HG02623 (cell line): ENCODE measurements at regions not wholly inside any gene's neighbourhood (a gene's known extent, or its start where the extent isn't known, plus 50 kb on each side); places are given as distances from the start of the nearest gene placed in this dataset.
"Not testable (repeated sequence)": the region's sequence is repeated elsewhere in the genome, so short reads cannot be mapped to it uniquely, and the experiment has no call there.

Experiments
- ATAC-seq: cut with Tn5 transposase; IDR thresholded peaks from one replicate; pipeline ENCODE4 v1.9.1; 2021; ENCODE audit warnings: moderate library complexity; ENCODE audit not compliant: unreplicated experiment

DNA sequence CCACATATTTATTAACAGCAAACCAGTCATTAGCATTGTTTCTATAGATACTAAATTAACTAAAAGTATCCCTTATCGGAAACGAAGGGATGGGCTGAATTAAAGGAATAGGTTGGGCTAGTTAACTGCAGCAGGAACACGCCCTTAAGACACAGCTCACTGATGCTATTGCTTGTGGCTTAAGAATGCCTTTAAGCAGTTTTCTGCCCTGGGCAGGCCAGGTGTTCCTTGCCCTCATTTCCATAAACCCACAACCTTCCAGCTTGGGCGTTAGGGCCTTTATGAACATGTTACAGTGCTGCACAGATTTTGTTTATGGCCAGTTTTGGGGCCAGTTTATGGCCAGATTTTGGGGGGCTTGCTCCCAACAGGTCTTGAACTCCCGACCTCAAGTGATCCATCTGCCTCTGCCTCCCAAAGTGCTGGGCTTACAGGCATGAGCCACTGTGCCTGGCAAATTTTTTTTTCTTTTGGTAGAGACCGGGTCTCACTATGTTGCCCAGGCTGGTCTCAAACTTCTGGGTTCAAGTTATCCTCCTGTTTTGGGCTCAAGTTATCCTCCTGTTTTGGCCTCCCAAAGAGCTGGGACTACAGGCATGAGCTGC is 90.1 kb upstream of the GRIN2A start:
- ATAC-seq: not testable (repeated sequence)

DNA sequence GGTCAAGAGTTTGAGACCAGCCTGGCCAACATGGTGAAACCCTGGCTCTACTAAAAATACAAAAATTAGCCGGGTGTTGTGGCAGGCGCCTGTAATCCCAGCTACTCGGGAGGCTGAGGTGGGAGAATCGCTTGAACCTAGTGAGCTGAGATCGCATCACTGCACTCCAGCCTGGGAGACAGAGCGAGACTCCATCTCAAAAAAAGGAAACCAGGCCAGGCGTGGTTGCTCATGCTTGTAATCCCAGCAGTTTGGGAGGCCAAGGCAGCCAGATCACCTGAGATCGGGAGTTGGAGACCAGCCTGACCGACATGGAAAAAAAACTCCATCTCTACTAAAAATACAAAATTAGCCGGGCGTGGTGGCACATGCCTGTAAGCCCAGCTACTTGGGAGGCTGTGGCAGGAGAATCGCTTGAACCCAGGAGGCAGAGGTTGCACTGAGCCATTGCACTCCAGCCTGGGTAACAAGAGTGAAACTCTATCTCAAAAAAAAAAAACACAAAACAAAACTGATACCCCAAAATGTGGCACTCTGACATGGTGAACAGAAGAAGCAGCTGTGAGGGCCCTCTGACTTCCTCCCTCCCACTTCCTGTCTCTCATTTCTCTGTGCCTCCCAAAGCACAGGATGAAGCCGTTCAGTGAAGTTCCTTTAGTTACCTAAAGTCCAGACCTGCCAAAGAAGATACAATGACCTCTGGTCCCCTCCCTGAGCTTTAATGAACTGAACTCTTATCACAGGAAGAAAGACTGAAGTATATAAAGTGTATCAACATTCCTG is 93.2 kb upstream of the GRIN2A start:
- peak; percentile 71 for ATAC-seq

DNA sequence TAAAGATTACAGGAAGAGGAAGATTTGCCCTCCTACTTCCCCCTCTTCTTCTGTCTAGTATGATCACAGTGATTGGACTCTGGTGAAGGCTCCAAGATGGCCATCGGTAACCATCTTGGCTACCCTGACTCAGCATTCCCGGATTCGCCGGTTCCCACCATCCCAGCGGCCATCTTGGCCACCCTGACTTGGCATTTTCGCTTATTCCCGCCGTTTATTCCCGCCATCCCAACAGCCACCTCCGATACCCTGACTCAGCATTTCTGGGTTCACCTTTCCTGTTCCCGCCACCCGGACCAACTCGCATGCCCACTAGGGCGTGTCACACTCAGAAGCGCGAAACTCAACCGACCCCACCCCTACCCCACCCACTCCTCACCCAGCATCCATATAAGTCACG is 95.4 kb upstream of the GRIN2A start:
- ATAC-seq: no peak

DNA sequence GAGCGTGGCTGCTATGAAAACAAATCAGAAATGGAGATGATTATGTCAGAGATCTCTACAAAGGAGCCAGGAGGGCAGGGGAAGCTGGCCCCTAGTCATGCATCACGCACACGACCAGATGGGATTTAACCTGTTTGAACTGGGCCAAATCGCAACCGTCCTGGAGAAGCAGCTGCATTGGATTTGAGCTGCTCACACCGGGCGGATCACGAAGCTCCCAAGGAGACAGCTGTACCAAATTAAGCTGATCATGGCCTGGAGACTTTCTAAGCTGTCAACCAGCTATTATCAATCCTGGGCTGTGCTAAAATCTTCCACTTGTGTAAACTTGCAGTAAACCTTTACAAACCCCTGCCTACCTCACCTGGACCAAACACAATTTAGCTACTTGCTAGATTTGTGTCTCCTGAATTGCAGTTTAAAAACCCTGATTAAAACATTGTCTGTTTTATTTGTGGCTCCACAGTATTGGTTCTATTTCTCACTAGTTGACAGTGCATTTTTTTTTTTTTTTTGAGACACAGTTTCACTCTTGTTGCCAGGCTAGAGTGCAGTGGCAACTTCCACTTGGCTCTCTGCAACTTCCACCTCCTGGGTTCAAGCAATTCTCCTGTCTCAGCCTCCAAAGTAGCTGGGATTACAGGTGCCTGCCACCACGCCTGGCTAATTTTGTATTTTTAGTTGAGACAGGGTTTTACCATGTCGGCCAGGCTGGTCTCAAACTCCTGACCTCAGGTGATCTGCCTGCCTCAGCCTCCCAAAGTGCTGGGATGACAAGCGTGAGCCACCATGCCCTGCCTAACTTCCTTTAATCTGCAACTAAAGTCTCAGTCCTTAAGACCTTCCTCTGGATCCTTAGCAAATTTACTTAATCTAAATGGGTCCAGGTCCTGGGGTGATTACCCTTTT is 98.3 kb upstream of the GRIN2A start:
- ATAC-seq: no peak

DNA sequence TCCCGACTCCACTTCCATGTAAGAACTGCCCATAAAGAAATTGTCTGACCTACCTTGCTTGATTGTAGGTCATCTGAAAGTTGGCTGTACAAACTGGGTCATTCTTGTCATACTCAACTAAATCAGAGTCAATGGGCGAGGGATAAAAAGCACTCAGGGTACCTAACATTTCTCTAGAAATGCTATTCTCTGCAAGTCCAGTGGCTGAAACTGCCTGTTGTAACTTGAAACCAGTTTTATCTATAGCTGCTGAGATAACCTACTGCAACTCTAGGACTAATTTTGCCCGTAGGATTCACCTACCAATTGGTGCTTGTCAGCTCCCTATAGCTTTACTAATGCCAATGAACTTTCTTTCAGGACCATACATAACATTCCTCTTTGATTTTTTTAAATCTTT is 100.1 kb upstream of the GRIN2A start:
- no peak for ATAC-seq

DNA sequence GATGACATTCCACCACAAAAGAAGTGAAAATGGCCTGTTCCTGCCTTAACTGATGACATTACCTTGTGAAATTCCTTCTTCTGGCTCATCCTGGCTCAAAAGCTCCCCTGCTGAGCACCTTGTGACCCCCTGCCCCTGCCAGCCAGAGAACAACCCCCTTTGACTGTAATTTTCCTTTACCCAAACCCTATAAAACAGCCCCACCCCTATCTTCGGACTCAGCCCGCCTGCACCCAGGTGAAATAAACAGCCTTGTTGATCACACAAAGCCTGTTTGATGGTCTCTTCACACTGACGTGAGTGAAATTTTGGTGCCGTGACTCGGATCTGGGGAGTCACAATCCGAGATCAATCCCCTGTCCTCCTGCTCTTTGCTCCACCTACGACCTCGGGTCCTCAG is 101.0 kb upstream of the GRIN2A start:
- not testable (repeated sequence) for ATAC-seq

DNA sequence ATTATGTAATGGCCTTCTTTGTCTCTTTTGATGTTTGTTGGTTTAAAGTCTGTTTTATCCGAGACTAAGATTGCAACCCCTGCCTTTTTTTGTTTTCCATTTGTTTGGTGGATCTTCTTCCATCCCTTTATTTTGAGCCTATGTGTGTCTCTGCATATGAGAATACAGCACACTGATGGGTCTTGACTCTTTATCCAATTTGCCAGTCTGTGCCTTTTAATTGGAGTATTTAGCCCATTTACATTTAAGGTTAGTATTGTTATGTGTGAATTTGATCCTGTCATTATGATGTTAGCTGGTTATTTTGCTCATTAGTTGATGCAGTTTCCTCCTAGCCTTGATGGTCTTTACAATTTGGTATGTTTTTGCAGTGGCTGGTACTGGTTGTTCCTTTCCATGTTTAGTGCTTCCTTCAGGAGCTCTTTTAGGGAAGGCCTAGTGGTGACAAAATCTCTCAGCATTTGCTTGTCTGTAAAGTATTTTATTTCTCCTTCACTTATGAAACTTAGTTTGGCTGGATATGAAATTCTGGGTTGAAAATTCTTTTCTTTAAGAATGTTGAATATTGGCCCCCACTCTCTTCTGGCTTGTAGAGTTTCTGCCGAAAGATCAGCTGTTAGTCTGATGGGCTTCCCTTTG is 95.3 kb upstream of the ATF7IP2 start:
- ATAC-seq: not testable (repeated sequence)

DNA sequence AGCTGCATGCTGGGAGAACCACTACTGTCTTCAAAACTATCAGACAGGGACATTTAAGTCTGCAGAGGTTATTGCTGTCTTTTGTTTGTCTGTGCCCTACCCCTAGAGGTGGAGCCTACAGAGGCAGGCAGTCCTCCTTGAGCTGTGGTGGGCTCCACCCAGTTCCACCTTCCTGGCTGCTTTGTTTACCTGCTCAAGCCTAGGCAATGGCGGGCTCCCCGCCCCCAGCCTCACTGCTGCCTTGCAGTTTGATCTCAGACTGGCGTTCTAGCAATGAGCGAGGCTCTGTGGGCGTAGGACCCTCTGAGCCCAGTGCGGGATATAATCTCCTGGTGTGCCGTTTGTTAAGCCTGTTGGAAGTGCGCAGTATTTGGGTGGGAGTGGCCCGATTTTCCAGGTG is 93.7 kb upstream of the ATF7IP2 start:
- ATAC-seq: not testable (repeated sequence)

DNA sequence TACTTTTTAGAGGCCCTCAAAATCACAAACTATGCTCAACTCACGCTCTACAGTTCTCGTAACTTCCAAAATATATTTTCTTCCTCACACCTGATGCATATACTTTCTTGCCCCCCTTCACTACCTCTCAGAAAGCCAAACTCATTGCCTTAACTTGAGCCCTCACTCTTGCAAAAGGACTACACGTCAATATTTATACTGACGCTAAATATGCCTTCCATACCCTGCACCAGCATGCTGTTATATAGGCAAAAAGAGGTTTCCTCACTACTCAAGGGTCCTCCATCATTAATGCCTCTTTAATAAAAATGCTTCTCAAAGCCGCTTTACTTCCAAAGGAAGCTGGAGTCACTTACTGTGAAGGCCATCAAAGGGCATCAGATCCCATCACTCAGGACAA is 92.9 kb upstream of the ATF7IP2 start:
- ATAC-seq: not testable (repeated sequence)

DNA sequence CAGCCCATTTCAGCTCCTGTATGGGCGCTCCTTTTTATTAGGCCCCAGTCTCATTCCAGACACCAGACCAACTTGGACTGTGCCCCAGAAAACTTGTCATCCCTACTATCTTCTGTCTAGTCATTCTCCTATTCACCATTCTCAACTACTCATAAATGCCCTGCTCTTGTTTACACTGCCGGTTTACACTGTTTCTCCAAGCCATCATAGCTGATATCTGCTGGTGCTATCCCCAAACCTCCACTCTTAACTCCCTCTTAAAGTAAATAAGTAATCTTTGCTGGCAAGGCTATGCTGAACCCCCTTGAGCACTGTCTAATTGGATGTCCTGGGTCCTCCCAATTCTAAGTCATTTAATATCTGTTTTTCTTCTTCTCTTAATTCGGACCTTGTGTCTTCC is 91.7 kb upstream of the ATF7IP2 start:
- not testable (repeated sequence) for ATAC-seq

DNA sequence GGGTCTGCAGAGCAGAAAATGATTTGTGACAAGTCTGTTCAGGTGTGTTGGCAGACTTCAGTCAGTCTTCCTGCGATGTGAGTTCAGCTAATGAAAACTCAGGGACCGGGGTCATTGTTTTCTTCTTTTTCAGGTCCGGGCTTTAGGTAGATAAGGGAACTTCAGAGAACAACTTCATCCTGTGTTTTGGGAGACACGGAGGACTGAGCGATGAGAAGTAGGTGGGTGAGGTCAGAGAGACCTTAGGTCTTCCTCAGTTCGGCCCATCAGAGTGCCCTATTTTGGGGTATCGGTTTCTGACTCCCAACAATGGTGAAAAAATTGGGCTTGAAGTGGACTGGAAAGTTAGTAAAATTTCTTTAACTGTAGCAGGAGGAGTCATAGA is 88.9 kb upstream of the ATF7IP2 start:
- ATAC-seq: peak; percentile 15

DNA sequence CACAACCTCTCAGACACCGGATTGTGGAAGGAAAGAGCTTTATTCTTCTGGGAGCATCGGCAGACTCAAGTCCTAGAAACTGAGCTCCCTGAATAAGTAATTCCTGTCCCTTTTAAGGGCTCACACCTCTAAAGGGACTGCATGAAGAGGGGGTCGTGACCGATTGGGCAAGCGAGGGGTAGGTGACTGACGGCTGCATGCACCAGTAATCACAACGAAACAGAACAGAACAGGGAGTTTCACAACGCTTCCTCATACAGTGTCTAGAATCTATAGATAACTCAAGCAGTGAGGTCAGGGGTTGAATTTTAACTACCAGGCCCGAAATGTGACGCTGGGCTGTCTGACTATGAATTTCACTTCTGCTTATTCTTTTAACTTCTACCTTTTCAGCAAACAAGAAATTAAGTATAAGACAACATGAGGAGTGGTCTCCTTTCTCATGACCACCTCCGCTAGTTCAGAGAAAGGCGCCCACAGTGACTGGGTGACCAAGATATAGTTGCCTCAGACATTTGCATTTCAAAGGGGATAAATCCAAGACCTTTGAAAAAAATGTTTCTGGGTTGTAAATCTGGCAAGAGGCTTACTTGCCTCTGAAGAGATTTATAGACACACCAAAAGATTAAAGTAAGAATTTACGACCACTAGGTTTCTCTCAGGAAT is 88.4 kb upstream of the ATF7IP2 start:
- ATAC-seq: peak; percentile 91

DNA sequence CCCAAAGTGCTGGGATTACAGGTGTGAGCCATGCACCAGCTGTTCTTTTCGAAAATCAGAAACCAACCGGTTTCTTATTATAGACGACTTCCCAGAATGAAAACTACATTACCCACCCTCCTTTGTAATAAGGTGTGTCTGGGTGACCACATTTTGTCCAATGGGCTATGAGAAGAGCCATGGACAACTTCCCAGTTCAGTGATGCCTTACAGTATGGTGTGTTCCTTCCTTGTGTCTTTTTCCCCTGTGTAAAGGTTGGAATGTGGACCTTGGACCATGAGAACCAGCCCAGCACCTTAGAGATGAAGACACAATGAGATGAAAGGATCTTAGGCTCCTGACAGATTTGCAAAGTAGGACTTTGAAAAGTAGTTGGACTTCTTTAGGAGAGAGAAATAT is 85.0 kb upstream of the ATF7IP2 start:
- ATAC-seq: no peak

DNA sequence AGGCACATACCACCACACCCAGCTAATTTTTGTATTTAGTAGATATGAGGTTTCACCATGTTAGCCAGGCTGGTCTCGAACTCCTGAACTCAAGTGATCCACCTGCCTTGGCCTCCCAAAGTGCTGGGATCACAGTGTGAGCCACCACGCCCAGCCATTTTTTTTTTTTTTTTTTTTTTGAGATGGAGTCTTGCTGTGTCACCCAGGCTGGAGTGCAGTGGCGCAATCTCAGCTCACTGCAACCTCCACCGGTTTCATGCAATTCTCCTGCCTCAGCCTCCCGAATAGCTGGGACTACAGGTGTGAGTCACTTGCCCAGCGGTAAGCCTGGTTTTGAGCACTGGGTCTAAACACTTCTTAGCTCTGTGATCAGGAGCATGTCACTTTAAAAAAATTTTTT is 84.3 kb upstream of the ATF7IP2 start:
- not testable (repeated sequence) for ATAC-seq

DNA sequence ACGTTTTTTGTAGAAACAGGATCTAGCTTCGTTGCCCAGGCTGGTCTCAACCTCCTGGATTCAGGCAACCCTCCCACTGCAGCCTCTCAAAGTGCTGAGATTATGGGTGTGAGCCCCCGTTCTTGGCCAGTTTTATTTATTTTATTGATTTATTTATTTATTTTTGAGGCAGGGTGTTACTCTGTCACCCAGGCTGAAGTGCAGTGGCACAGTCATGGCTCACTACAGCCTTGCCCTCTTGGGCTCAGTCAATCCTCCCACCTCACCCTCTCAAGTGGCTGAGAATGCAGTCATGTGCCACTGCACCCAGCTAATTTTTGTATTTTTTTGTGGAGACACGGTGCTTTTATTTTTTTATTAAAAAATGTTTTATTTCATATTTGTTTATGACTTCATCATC is 79.9 kb upstream of the ATF7IP2 start:
- ATAC-seq: no peak

DNA sequence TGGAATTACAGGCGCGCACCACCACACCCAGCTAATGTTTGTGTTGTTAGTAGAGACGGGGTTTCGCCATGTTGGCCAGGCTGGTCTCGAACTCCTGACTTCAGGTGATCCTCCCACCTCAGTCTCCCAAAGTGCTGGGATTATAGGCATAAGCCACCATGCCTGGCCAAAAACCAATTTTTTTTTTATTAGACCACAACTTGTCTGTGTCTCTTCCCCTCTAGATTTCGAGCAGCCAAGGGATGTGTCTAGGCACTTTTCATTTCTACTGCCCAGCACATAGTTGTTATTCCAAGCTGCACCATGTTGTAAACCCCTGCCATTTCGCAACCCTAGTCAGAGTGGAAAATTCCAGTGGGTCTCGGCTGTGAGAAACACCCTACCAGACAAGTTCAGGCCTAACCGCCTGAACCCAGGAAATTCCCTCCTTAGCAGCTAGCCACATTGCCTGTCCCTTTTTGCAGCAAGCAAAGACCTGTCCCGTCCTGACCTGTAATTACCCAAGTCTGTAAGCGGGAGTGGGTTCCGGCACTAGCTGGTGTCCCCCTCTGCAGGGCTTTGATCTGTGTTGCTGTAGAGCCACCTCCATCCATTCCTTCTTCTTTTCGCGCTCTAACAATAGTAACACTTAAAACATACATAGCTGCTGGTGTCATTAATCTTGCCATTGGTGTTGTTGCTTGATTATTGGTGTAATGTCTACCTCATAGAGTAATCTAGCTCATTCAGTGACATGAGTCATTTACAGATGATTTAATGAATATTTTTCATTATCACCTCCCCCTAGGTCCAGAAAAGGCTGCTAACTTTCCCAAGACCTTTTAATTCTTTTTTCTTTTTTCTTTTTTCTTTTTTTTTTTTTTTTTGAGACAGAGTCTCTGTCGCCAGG is 77.3 kb upstream of the ATF7IP2 start:
- no peak for ATAC-seq

DNA sequence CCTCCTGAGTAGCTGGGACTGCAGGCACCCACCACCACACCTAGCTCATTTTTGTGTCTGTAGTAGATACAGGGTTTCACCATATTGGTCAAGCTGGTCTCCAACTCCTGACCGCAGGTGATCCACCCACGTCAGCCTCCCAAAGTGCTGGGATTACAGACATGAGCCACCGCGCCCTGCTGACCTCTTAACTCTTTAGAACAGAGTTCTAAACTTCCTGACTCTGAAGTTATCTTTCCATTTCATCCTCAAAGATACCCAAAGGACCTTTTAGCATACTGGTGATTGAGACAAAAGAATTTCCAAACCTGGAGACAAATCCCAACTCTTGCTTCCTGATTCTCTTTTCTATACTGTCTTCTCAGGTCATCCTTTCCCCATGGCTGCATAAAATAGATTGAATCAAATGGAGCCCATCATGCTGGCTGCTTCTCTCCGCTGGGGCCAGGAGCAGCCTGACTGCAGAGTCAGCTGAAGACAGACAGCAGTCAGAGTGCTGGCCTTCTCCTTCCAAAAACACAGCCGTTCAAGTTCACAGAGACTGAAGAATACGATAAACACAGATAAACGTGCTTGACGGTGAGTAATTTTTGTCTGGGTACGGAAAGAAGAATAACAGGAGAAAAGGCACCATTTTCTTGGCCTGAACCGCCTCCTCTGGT is 76.5 kb upstream of the ATF7IP2 start:
- no peak for ATAC-seq

DNA sequence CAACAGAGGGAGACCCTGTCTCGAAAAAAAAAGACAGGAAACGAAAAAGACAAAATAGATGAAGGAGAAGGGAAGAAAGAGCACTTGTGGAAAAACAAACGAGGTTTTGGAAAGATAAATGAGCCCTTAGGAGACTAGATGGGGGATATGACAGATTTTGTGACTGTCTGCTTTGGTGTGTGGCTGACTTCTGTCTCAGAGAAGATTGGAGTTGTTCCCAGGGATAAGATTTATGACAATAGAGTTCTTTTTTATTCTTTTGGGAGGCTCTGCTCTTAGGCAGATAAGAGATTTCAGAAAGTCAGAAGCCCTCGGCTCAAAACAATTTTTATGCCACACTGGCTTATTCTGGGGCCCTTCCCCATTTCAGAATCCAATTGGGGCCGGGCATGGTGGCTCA is 73.9 kb upstream of the ATF7IP2 start:
- no peak for ATAC-seq
